HEK293 (cell line): ENCODE measurements at regions not wholly inside any gene's neighbourhood (a gene's known extent, or its start where the extent isn't known, plus 50 kb on each side); places are given as distances from the start of the nearest gene placed in this dataset.

Experiments used
- CTCF ChIA-PET: fragments of 350-600 bp; formaldehyde crosslinking; extraction: SDS; loops from one replicate; lab custom pipeline; 2021; ENCODE audit warnings: antibody characterized with exemption; lab: Yijun Ruan, JAX
- POLR2A ChIA-PET: fragments of 300-600 bp; formaldehyde crosslinking; extraction: SDS; loops from one replicate; lab custom pipeline; 2020; ENCODE audit warnings: antibody characterized with exemption, inconsistent platforms; lab: Yijun Ruan, JAX
- H3K27ac ChIP-seq: fragments of 200-500 bp; sonication (Bioruptor generic); 2 replicates; pipeline ENCODE4 v1.5.1; 2014; ENCODE audit warnings: low read depth, low read length, control low read depth, inconsistent platforms; ENCODE audit errors: extremely low read depth
- H3K36me3 ChIP-seq, 2 experiments: fragments of 200-500 bp in 1 of 2; sonication (Bioruptor generic) in 1 of 2; 1 replicate in 1 of 2; 2 replicates in 1 of 2; pipeline ENCODE4 v1.5.1; 2014 to 2017; ENCODE audit warnings: inconsistent platforms in 2 of 2, low read length in 2 of 2; ENCODE audit not compliant: control insufficient read depth in 2 of 2, insufficient read depth in 1 of 2
- H3K4me1 ChIP-seq: fragments of 200-500 bp; sonication (Bioruptor generic); 2 replicates; pipeline ENCODE4 v1.5.1; 2014; ENCODE audit warnings: mild to moderate bottlenecking, low read length, inconsistent platforms; ENCODE audit not compliant: control insufficient read depth, insufficient read depth
- H3K4me3 ChIP-seq: 2 replicates; pipeline ENCODE4 v1.5.1; 2011; ENCODE audit warnings: low read depth, mild to moderate bottlenecking, control low read depth, low read length, moderate library complexity
- H3K9me3 ChIP-seq: fragments of 200-500 bp; sonication (Bioruptor generic); 2 replicates; pipeline ENCODE4 v1.5.1; 2014; ENCODE audit warnings: low read depth, low read length, inconsistent platforms; ENCODE audit not compliant: control insufficient read depth, insufficient read depth
- EGR2 ChIP-seq: fragments of 450-650 bp; formaldehyde crosslinking; IDR thresholded peaks from 2 replicates; pipeline ENCODE4 v1.5.1; 2016; ENCODE audit warnings: low read depth, missing biosample characterization, missing genetic modification characterization
- MEIS1 ChIP-seq: sonication (generic); formaldehyde crosslinking; IDR thresholded peaks from 2 replicates; pipeline ENCODE4 v1.8.1; 2022; ENCODE audit warnings: missing genetic modification reagents, mild to moderate bottlenecking, borderline replicate concordance
- ZBTB48 ChIP-seq: fragments of 450-650 bp; formaldehyde crosslinking; IDR thresholded peaks from 2 replicates; pipeline ENCODE4 v1.5.1; 2016; ENCODE audit warnings: missing biosample characterization, missing genetic modification characterization
- ZFHX2 ChIP-seq: fragments of 450-650 bp; formaldehyde crosslinking; conservative IDR thresholded peaks from 2 replicates; pipeline ENCODE4 v1.5.1; 2016; ENCODE audit warnings: missing biosample characterization, missing genetic modification characterization
- ZNF248 ChIP-seq: fragments of 450-650 bp; formaldehyde crosslinking; IDR thresholded peaks from 2 replicates; pipeline ENCODE4 v1.5.1; 2017; ENCODE audit warnings: missing biosample characterization, missing genetic modification characterization
- ZNF274 ChIP-seq, 2 experiments: fragments of 200-500 bp in 1 of 2; fragments of 450-650 bp in 1 of 2; sonication (Bioruptor generic) in 1 of 2; formaldehyde crosslinking in 1 of 2; IDR thresholded peaks; 2 replicates each; pipeline versions ENCODE4 v1.5.1 to v1.6.1; 2014 to 2016; ENCODE audit warnings: borderline replicate concordance in 1 of 2, inconsistent platforms in 1 of 2, low read length in 1 of 2, missing biosample characterization in 1 of 2, missing genetic modification characterization in 1 of 2
- ZNF292 ChIP-seq: fragments of 450-650 bp; formaldehyde crosslinking; IDR thresholded peaks from 2 replicates; pipeline ENCODE4 v1.5.1; 2016; ENCODE audit warnings: low read depth, missing biosample characterization, missing genetic modification characterization, borderline replicate concordance
- ZNF423 ChIP-seq: fragments of 450-650 bp; formaldehyde crosslinking; IDR thresholded peaks from 2 replicates; pipeline ENCODE4 v1.5.1; 2016; ENCODE audit warnings: missing biosample characterization, missing genetic modification characterization
- ZNF560 ChIP-seq: fragments of 450-650 bp; formaldehyde crosslinking; IDR thresholded peaks from 2 replicates; pipeline ENCODE4 v1.5.1; 2017; ENCODE audit warnings: missing biosample characterization, missing genetic modification characterization, borderline replicate concordance
- ZNF747 ChIP-seq: fragments of 450-650 bp; formaldehyde crosslinking; IDR thresholded peaks from 2 replicates; pipeline ENCODE4 v1.5.1; 2016; ENCODE audit warnings: missing biosample characterization, missing genetic modification characterization
- TF ChIP-seq, protein P1 (sequence below): fragments of 450-650 bp; formaldehyde crosslinking; IDR thresholded peaks from 2 replicates; pipeline ENCODE4 v1.5.1; 2016; ENCODE audit warnings: missing biosample characterization, missing genetic modification characterization
- TF ChIP-seq, protein P2 (sequence below): fragments of 450-650 bp; formaldehyde crosslinking; IDR thresholded peaks from 2 replicates; pipeline ENCODE4 v1.5.1; 2016; ENCODE audit warnings: missing biosample characterization, missing genetic modification characterization
- TF ChIP-seq, protein P3 (sequence below): fragments of 450-650 bp; formaldehyde crosslinking; IDR thresholded peaks from 2 replicates; pipeline ENCODE4 v1.5.1; 2017; ENCODE audit warnings: missing biosample characterization, missing genetic modification characterization

- no peak for TF ChIP-seq ZNF292 (tag by site-specific recombination)
- no peak for TF ChIP-seq ZNF747 (tag by site-specific recombination)
- ChIA-PET POLR2A (no interaction called here), CTCF (interaction anchor here (0.9 to 1.3 kb wide), 2 partner anchors 59 to 179 kb away, joined by 3 read pairs; no protein-coding TSS in a partner anchor)
- no peak overlapping the region for H3K4me3 ChIP-seq
- H3K36me3 ChIP-seq: no peaks in the 10 kb centered on the region
- no peak overlapping the region for H3K27ac ChIP-seq
- H3K9me3 ChIP-seq: no peaks in the 10 kb centered on the region
- no peaks in the 10 kb centered on the region for H3K4me1 ChIP-seq
Measured at GRCh38 chr6:40645043-40645442, 57.9 kb upstream of the LRFN2 start.

GRCh38 chr6:40642837-40643236 lies 55.7 kb upstream of the LRFN2 start:
- no peak overlapping the region for H3K4me3 ChIP-seq
- POLR2A ChIA-PET: no interaction called here
- no peaks in the 10 kb centered on the region for H3K9me3 ChIP-seq
- H3K27ac ChIP-seq: no peak overlapping the region
- CTCF ChIA-PET: no interaction called here
- TF ChIP-seq, protein P1, sequence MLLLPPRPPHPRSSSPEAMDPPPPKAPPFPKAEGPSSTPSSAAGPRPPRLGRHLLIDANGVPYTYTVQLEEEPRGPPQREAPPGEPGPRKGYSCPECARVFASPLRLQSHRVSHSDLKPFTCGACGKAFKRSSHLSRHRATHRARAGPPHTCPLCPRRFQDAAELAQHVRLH (tag by site-specific recombination): no peak
- TF ChIP-seq ZNF560 (tag by site-specific recombination): no peak
- no peak for TF ChIP-seq ZNF423
- TF ChIP-seq ZNF274 (IDR thresholded peaks at IDR 0.05; ENCODE audit: low read length): no peak
- TF ChIP-seq ZNF274 (tag by site-specific recombination; IDR thresholded peaks at IDR 0.05; ENCODE audit: borderline replicate concordance): no peak
- no peak for TF ChIP-seq ZBTB48
- TF ChIP-seq, all 188 proteins: peak for 0
- Histone ChIP-seq H3K36me3 (no peaks in the 10 kb centered on the region), H3K4me1 (no peaks in the 10 kb centered on the region)

DNA sequence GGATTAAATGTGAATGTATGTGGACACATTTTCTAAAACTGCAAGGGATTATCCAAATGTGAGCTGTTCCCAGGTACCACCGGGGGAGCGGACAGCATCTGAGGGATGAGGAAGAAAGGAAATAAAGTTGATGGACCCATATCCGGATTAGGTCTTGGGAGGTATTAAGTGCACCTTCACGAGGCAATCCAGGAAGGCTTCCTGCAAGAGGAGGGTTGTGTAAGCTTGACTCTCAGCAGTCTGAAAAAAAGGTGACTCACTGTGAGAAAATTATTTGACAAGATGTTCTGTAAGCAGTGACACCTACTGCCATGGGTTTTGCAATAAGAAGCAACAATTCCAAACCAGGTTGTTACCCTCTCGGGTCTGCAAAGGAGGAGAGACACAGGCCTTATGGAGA lies 55.0 kb upstream of the LRFN2 start:
- H3K27ac ChIP-seq: no peak overlapping the region
- ChIA-PET POLR2A (no interaction called here), CTCF (no interaction called here)
- no peak for TF ChIP-seq ZNF248 (tag by site-specific recombination)
- TF ChIP-seq, protein P2, sequence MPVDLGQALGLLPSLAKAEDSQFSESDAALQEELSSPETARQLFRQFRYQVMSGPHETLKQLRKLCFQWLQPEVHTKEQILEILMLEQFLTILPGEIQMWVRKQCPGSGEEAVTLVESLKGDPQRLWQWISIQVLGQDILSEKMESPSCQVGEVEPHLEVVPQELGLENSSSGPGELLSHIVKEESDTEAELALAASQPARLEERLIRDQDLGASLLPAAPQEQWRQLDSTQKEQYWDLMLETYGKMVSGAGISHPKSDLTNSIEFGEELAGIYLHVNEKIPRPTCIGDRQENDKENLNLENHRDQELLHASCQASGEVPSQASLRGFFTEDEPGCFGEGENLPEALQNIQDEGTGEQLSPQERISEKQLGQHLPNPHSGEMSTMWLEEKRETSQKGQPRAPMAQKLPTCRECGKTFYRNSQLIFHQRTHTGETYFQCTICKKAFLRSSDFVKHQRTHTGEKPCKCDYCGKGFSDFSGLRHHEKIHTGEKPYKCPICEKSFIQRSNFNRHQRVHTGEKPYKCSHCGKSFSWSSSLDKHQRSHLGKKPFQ (tag by site-specific recombination): no peak
- no peaks in the 10 kb centered on the region for H3K4me1 ChIP-seq
- H3K36me3 ChIP-seq: no peaks in the 10 kb centered on the region
- H3K9me3 ChIP-seq: no peaks in the 10 kb centered on the region
- no peak overlapping the region for H3K4me3 ChIP-seq

- Histone ChIP-seq H3K27ac (no peak overlapping the region), H3K36me3 (no peaks in the 10 kb centered on the region), H3K4me1 (no peaks in the 10 kb centered on the region), H3K4me3 (no peak overlapping the region), H3K9me3 (no peaks in the 10 kb centered on the region)
- POLR2A ChIA-PET: no interaction called here
- CTCF ChIA-PET: interaction anchor here (0.7 kb wide), 1 partner anchor 90 kb away, joined by 3 read pairs; no protein-coding TSS in a partner anchor
- TF ChIP-seq ZFHX2 (tag by site-specific recombination) (0 out of 2 replicates have a peak, but pooled peaks have one; percentile 24), EGR2 (0 out of 2 replicates have a peak, but pooled peaks have one; percentile 26), MEIS1 (no peak)
- TF ChIP-seq, protein P3, sequence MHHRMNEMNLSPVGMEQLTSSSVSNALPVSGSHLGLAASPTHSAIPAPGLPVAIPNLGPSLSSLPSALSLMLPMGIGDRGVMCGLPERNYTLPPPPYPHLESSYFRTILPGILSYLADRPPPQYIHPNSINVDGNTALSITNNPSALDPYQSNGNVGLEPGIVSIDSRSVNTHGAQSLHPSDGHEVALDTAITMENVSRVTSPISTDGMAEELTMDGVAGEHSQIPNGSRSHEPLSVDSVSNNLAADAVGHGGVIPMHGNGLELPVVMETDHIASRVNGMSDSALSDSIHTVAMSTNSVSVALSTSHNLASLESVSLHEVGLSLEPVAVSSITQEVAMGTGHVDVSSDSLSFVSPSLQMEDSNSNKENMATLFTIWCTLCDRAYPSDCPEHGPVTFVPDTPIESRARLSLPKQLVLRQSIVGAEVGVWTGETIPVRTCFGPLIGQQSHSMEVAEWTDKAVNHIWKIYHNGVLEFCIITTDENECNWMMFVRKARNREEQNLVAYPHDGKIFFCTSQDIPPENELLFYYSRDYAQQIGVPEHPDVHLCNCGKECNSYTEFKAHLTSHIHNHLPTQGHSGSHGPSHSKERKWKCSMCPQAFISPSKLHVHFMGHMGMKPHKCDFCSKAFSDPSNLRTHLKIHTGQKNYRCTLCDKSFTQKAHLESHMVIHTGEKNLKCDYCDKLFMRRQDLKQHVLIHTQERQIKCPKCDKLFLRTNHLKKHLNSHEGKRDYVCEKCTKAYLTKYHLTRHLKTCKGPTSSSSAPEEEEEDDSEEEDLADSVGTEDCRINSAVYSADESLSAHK: no peak
Measured at GRCh38 chr6:40640599-40641227, 53.5 kb upstream of the LRFN2 start.
